Activated B cell treated with CpG ODN at 0.5 μM for 24 hours (primary cell): ENCODE measurements at regions not wholly inside any gene's neighbourhood (a gene's known extent, or its start where the extent isn't known, plus 50 kb on each side); places are given as distances from the start of the nearest gene placed in this dataset.
"Not testable (repeated sequence)": the region's sequence is repeated elsewhere in the genome, so short reads cannot be mapped to it uniquely, and the experiment has no call there.

Experiments
- ATAC-seq: fragments of 200-7000 bp; cut with Tn5 transposase; one replicate; pipeline ENCODE4 v1.10.0; 2021; ENCODE audit warnings: low read depth, mild to moderate bottlenecking, moderate library complexity
- CTCF ChIA-PET: fragments of 350-600 bp; sonication (Branson Sonifier 250); formaldehyde crosslinking; loops from one replicate; lab custom pipeline; 2021; ENCODE audit warnings: antibody characterized with exemption; lab: Charles Lee
- POLR2A ChIA-PET: fragments of 350-600 bp; sonication (Branson Sonifier 250); formaldehyde crosslinking; loops from one replicate; lab custom pipeline; 2021; ENCODE audit warnings: antibody characterized with exemption; lab: Charles Lee
- DNase-seq: peaks from one replicate; pipeline ENCODE4 v3.0.0; 2022
- H3K27ac Mint-ChIP-seq: one replicate; pipeline ENCODE4 v1.8.0; 2020; ENCODE audit warnings: mixed read lengths
- H3K27me3 Mint-ChIP-seq: one replicate; pipeline ENCODE4 v1.8.0; 2021; ENCODE audit warnings: mixed read lengths
- H3K36me3 Mint-ChIP-seq: one replicate; pipeline ENCODE4 v1.8.0; 2021; ENCODE audit warnings: low read depth, mixed read lengths
- H3K4me1 Mint-ChIP-seq: one replicate; pipeline ENCODE4 v1.8.0; 2021; ENCODE audit warnings: mixed read lengths
- H3K4me3 Mint-ChIP-seq: one replicate; pipeline ENCODE4 v1.8.0; 2020; ENCODE audit warnings: mild to moderate bottlenecking, mixed read lengths
- H3K9me3 Mint-ChIP-seq: one replicate; pipeline ENCODE4 v1.8.0; 2020; ENCODE audit warnings: mixed read lengths
- CTCF ChIP-seq: fragments of 200-600 bp; IDR thresholded peaks from one replicate; pipeline ENCODE4 v1.8.0; 2022; ENCODE audit warnings: antibody characterized with exemption, mild to moderate bottlenecking
- intact Hi-C: fragments of 100-400 bp; cut with micrococcal nuclease; formaldehyde crosslinking; loops from one replicate; pipeline ENCODE4 v1.15.1; 2024

GRCh38 chr2:101645886-101646285 lies 51.6 kb upstream of the MAP4K4 start:
- CTCF ChIA-PET, ATAC-seq, H3K27me3 Mint-ChIP-seq, H3K27ac Mint-ChIP-seq, H3K4me1 Mint-ChIP-seq, H3K36me3 Mint-ChIP-seq, intact Hi-C loops, H3K4me3 Mint-ChIP-seq, DNase-seq, H3K9me3 Mint-ChIP-seq: not testable (repeated sequence)
- POLR2A ChIA-PET, result interaction anchor here (0.5 kb wide), 1 partner anchor 25 kb away, joined by 3 read pairs; no protein-coding TSS in a partner anchor

- no peak overlapping the region for H3K27ac Mint-ChIP-seq
- no peaks in the 10 kb centered on the region for H3K36me3 Mint-ChIP-seq
- H3K9me3 Mint-ChIP-seq, result no peaks in the 10 kb centered on the region
- no peak for TF ChIP-seq CTCF
- no peak overlapping the region for H3K4me3 Mint-ChIP-seq
- ATAC-seq, result no peak
- DNase-seq, result no peak
- POLR2A ChIA-PET, result interaction anchor here (0.6 to 0.7 kb wide), 2 partner anchors 39 to 43 kb away, joined by 3 to 4 read pairs; no protein-coding TSS in a partner anchor
- no peaks in the 10 kb centered on the region for H3K4me1 Mint-ChIP-seq
- H3K27me3 Mint-ChIP-seq, result no peaks in the 10 kb centered on the region
- CTCF ChIA-PET, result no interaction called here
- intact Hi-C loops, result no loop called here
Measured at GRCh38 chr2:101644842-101645383, 52.6 kb upstream of the MAP4K4 start.

DNA sequence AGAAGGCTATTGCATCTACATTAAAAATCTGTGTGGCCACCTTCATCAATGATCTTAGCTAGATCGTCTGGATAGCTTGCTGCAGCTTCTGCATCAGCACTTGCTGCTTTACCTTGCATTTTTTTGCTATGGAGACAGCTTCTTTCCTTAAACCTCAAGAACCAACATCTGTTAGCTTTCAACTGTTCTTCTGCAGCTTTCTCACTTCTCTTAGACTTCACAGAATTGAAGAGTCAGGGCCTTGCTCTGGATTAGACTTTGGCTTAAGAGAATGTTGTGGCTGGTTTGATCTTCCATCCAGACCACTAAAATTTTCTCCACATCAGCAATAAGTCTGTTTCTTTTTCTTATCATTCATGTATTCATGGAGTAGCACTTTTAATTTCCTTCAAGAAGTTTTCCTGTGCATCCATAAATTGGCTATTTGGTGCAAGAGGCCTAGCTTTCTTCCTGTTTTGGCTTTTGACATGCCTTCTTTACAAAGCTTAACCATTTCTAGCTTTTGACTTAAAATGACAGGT lies 54.4 kb upstream of the MAP4K4 start:
- ATAC-seq (no peak), DNase-seq (no peak)
- ChIA-PET CTCF (no interaction called here), POLR2A (interaction anchor here (0.6 kb wide), 1 partner anchor 97 kb away, joined by 5 read pairs; no protein-coding TSS in a partner anchor)
- Mint-ChIP-seq H3K36me3 (no peaks in the 10 kb centered on the region), H3K27me3 (no peaks in the 10 kb centered on the region), H3K27ac (no peak overlapping the region), H3K4me3 (no peak overlapping the region), H3K4me1 (no peaks in the 10 kb centered on the region), H3K9me3 (no peaks in the 10 kb centered on the region)
- no peak for TF ChIP-seq CTCF
- intact Hi-C loops, result no loop called here

GRCh38 chr2:101638817-101639605 lies 58.5 kb upstream of the MAP4K4 start:
- TF ChIP-seq CTCF, result no peak
- ChIA-PET CTCF (no interaction called here), POLR2A (interaction anchor here (0.6 kb wide), 2 partner anchors 8 to 12 kb away, joined by 8 to 12 read pairs; no protein-coding TSS in a partner anchor)
- H3K27me3 Mint-ChIP-seq, result no peaks in the 10 kb centered on the region
- ATAC-seq (no peak), DNase-seq (no peak)
- no peaks in the 10 kb centered on the region for H3K9me3 Mint-ChIP-seq
- H3K4me3 Mint-ChIP-seq, result no peak overlapping the region
- intact Hi-C loops, result no loop called here
- no peaks in the 10 kb centered on the region for H3K4me1 Mint-ChIP-seq
- no peaks in the 10 kb centered on the region for H3K36me3 Mint-ChIP-seq
- no peak overlapping the region for H3K27ac Mint-ChIP-seq

DNA sequence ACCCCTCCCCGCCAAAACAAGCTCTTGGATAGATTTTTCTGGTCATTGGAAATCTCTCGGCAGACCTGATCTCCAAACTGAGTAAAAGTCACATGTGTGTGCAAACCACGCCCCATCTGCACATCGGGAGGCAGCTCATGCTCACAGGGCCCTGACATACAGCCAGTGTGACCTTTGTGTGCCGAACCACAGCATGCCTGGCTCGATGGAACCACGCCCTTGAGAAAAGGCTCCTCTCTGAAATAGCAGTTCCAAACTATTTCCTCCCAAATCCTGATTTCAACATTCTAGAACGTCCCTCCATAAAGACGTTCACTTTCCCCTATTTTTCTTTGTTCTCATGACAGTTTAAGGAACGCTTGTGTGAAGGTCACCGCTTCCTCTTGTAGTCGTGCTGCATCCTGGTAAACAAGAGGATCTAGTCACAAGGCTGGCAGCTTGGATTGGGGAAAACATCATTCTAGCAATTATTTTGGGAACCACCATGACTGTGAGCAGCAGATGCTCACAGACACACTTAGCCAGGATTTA lies 59.3 kb upstream of the MAP4K4 start:
- Mint-ChIP-seq H3K27me3 (no peaks in the 10 kb centered on the region), H3K27ac (no peak overlapping the region), H3K36me3 (no peaks in the 10 kb centered on the region), H3K9me3 (no peaks in the 10 kb centered on the region), H3K4me1 (no peaks in the 10 kb centered on the region), H3K4me3 (no peak overlapping the region)
- no peak for ATAC-seq
- ChIA-PET POLR2A (no interaction called here), CTCF (no interaction called here)
- TF ChIP-seq CTCF, result no peak
- intact Hi-C loops, result no loop called here
- no peak for DNase-seq
